HG03060 (cell line): ENCODE measurements at regions not wholly inside any gene's neighbourhood (a gene's known extent, or its start where the extent isn't known, plus 50 kb on each side); places are given as distances from the start of the nearest gene placed in this dataset.

Experiments used
- ATAC-seq: cut with Tn5 transposase; IDR thresholded peaks from one replicate; pipeline ENCODE4 v1.9.1; 2021; ENCODE audit warnings: low read depth, moderate number of reproducible peaks; ENCODE audit not compliant: unreplicated experiment

GRCh38 chr15:95979286-95979685, 351.2 kb upstream of the NR2F2 start:
- ATAC-seq: no peak

- no peak for ATAC-seq
Measured at GRCh38 chr15:95981209-95981608, 349.3 kb upstream of the NR2F2 start.

DNA sequence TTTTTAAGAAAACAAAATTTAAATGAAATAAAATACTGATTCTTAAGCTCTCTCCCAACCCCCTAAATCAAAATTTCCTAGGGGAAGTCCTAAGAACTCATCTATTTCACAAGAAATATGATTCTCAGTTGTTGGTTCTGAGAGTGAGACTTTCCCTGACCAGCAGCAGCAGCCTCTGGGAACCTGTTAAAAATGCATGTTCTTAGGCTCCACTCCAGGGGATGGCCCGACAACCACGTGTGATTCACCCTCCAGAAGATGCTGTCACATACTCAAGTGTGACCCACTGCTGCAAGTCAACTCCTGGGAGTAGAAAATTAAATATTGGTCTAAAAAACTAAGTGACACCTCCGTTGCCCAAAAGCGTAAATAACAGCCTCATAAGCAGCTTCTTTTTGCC, 343.2 kb upstream of the NR2F2 start:
- no peak for ATAC-seq

GRCh38 chr15:95987886-95988573, 342.5 kb upstream of the NR2F2 start:
- ATAC-seq: no peak

DNA sequence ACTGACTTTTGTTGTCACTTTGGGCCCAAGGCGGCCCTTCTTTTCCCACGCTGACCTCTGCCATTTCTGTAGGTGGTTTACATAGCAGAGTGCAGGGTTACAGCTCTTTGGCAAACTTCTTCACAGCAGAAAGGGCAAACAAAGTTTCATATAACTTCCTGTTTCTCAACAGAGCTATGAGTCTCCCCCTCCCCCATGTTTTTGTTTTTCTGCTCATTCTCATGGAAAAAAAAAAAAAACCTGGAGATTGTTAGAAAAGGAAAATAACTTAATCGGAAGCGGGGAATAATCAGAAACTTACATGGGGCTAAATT, 342.0 kb upstream of the NR2F2 start:
- no peak for ATAC-seq

DNA sequence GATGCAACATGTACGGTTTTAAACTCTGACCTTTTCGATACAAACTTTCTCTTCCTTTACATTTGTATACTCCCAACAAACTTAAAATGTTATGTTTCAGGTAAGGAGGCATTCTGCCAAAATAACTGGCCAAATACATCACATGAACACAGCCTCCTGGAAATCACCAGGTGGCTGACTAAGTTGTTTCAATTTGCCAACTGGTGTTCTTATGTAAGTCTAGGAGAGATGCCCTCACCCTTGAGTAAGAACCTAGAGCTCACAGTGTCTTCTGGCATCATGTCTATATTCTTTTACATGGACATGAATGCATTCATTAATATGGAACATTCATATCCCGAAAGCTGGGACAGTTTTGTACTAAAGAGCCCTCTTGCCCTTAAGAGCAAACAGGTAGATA, 341.1 kb upstream of the NR2F2 start:
- ATAC-seq: no peak

DNA sequence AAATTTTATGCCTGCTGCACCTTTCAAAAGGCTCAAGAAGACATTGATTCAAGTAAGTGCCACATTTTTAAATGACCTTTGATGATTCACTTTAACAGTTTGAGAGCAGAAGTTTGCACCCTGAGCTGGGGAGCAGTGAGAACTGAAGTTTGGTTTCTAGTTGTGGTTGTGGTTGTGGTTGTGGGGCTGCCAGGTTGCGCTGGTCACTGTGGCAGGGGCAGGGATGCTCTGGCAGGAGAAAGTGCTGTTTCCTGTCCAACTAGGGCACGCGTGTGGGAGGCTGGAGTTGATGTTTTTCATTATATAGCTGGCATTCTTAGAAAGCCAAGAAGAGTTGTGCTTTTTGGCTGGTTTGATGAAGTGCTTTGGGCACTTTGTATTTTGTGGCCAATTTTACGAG, 339.7 kb upstream of the NR2F2 start:
- no peak for ATAC-seq

- ATAC-seq: no peak
Measured at GRCh38 chr15:95994418-95994817, 336.1 kb upstream of the NR2F2 start.

- no peak for ATAC-seq
Measured at GRCh38 chr15:95995375-95996168, 334.9 kb upstream of the NR2F2 start.

- ATAC-seq: no peak
Measured at GRCh38 chr15:95996494-95996893, 334.0 kb upstream of the NR2F2 start.

DNA sequence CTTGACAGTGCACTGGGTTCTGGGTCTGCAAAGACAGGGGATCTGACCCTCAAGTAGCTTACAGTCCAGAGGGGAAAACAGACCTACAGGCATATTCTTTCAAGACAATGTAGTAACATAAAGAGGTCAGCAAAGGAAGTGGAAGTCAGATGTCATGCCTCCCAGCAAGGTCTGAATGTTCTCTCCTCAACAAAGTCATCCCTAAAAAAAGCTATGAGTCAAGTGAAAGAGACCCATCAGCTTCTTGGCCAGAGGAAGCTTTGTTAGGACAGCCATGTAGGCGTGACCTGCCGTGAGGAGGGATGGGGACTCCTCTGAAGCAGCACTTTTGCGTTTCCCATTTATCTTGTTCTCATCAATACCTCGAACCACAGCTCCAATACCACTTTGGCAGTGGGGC, 331.6 kb upstream of the NR2F2 start:
- no peak for ATAC-seq

GRCh38 chr15:96002890-96003859, 327.3 kb upstream of the NR2F2 start:
- no peak for ATAC-seq

GRCh38 chr15:96005906-96006305, 324.6 kb upstream of the NR2F2 start:
- ATAC-seq: no peak

DNA sequence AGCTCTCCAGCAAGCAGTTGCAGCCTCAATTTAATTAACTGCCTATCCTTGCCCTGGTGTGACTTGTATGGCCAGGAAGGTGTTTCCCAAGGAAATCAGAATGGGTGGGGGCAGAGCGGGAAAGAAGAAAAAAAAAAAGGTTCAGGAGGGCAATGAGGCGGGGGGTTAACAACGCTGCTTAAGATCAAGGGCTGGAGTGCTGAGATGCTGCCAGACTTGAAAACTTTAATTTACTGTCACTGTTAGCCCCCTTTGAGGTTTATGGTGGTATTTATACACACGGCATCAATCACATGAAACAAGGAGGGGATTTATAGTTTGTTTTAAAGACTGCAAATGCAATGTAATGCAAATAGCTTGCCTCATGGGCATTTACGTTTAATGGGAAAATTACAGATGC, 319.4 kb upstream of the NR2F2 start:
- ATAC-seq: no peak

GRCh38 chr15:96014939-96015338, 315.6 kb upstream of the NR2F2 start:
- ATAC-seq: no peak

DNA sequence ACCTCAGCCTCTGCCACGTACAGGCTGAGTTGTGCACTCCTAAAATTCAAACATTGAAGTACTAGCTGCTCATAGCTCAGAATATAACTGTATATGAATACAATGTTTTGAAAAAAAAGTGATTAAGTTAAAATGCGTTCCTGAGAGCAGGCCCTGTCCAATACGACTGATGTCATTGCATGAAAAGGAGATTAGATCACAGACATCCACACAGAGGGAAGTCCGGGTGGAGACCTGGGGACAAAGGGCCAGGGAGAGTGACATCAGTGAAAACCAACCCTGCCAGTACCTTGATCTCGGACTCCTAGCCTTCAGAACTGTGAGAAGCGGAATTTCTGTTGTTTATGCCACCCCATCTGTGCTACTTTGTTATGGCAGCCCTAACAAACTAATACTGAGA, 311.4 kb upstream of the NR2F2 start:
- no peak for ATAC-seq

DNA sequence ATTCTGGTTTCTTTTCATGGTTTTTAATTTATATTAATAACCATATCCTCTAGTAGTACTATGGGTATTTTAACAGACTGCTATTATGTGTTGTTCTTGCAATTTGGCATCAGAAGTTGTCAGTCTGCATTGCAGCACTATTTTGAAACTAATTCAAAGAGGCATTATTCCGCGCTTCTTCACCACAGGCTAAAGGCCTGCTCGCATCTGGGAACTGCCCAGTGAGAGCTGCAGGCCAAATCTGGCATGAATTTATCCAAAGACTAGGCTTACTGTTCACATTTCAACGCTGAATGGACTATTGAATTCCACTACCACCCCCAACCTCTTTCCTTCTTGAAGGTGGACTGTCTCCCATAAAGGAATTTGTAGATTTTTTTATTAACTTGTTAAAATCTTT, 310.4 kb upstream of the NR2F2 start:
- no peak for ATAC-seq

DNA sequence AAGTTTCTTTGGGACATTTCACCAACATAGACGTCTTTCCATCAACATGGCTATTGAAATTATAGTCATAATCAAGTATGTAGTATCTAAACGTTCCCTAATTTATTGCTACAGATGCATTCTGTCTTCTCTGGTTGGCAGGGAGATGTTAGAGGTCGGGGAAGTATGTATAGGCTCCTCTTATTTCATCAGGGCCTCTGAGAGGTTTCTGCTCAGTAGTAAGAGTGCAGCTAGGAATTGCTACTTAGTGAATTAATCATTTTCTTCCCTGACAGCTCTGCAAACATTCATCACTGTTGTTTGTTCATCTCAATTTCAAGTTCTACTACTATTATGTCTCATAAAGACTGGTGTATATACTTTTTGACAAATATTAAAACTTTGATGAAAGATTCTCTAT, 309.7 kb upstream of the NR2F2 start:
- no peak for ATAC-seq

- ATAC-seq: no peak
Measured at GRCh38 chr15:96023081-96023480, 307.4 kb upstream of the NR2F2 start.

- no peak for ATAC-seq
Measured at GRCh38 chr15:96027501-96027900, 303.0 kb upstream of the NR2F2 start.

GRCh38 chr15:96028620-96029019, 301.9 kb upstream of the NR2F2 start:
- ATAC-seq: no peak
